ENCODE measurements at regions not wholly inside any gene's neighbourhood (a gene's known extent, or its start where the extent isn't known, plus 50 kb on each side); places are given as distances from the start of the nearest gene placed in this dataset.

GRCh38 chr12:91591639-91591987 is 409.0 kb upstream of the DCN start:
- no peaks in the 10 kb centered on the region for H3K4me1 ChIP-seq
- POLR2A ChIA-PET = no interaction called here
- H3K36me3 ChIP-seq (ENCODE audit: control insufficient read depth, insufficient read depth, low read length) = no peaks in the 10 kb centered on the region
- TF ChIP-seq, protein P1, sequence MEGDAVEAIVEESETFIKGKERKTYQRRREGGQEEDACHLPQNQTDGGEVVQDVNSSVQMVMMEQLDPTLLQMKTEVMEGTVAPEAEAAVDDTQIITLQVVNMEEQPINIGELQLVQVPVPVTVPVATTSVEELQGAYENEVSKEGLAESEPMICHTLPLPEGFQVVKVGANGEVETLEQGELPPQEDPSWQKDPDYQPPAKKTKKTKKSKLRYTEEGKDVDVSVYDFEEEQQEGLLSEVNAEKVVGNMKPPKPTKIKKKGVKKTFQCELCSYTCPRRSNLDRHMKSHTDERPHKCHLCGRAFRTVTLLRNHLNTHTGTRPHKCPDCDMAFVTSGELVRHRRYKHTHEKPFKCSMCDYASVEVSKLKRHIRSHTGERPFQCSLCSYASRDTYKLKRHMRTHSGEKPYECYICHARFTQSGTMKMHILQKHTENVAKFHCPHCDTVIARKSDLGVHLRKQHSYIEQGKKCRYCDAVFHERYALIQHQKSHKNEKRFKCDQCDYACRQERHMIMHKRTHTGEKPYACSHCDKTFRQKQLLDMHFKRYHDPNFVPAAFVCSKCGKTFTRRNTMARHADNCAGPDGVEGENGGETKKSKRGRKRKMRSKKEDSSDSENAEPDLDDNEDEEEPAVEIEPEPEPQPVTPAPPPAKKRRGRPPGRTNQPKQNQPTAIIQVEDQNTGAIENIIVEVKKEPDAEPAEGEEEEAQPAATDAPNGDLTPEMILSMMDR (IDR thresholded peaks at IDR 0.05; ENCODE audit: insufficient read depth in 1 of 2, low read depth in 1 of 2, low read length in 1 of 2, severe bottlenecking in 1 of 2, unreplicated experiment in 1 of 2) = no peak
- Mint-ChIP-seq H3K9me3 (ENCODE audit: unreplicated experiment) (no peaks in the 10 kb centered on the region), H3K36me3 (ENCODE audit: insufficient read depth, unreplicated experiment) (no peaks in the 10 kb centered on the region), H3K27ac (ENCODE audit: unreplicated experiment) (no peak overlapping the region), H3K27me3 (ENCODE audit: insufficient read depth, unreplicated experiment) (no peaks in the 10 kb centered on the region), H3K4me1 (ENCODE audit: low read depth, unreplicated experiment) (no peaks in the 10 kb centered on the region), H3K4me3 (ENCODE audit: unreplicated experiment) (no peak overlapping the region)
- no peak for DNase-seq
- intact Hi-C loops (cut with micrococcal nuclease; ENCODE audit: unreplicated experiment) = no loop called here
- no TSS peak for BruUV-seq (replicated peaks)
- CTCF ChIA-PET = no interaction called here
- H3K27me3 ChIP-seq (replicated peaks; ENCODE audit: control insufficient read depth, insufficient read depth, low read length) = no peaks in the 10 kb centered on the region
- H3K4me3 ChIP-seq (ENCODE audit: low read depth, low read length) = no peak overlapping the region
- no peaks in the 10 kb centered on the region for H3K9me3 ChIP-seq

DNA sequence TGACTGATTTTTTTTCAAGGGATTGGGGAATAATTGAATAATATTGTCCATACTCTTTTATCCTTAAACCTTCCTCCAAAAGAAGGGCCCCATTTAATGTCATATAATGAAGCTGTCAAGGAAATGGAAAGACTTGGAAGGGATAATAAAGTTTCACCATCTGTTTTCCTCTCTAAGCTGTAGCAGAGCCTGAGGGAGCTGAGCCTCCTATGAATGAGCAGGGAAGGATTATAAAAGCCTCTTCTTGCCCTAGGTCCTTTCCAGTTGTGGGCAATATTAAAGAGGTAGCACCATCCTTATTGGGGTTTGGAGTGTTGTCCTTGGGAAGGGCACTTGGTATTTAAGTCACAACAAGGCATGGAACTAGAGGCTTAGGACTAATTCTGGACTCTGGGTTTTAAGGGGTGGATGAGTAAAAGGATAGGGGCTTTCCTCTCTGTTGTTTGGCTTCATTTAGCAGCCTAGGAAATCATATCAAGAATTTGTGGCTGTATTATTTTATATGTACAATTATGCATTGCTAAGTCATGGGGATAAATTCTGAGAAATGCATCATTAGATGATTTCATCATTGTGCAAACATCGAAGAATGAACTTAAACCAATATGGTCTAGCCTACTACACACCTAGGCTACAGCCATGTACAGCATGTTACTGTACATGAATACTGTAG is 408.5 kb upstream of the DCN start:
- no TSS peak for BruUV-seq (replicated peaks)
- POLR2A ChIA-PET = no interaction called here
- Mint-ChIP-seq H3K9me3 (ENCODE audit: unreplicated experiment) (no peaks in the 10 kb centered on the region), H3K27me3 (ENCODE audit: insufficient read depth, unreplicated experiment) (no peaks in the 10 kb centered on the region), H3K36me3 (ENCODE audit: insufficient read depth, unreplicated experiment) (no peaks in the 10 kb centered on the region), H3K27ac (ENCODE audit: unreplicated experiment) (no peak overlapping the region), H3K4me1 (ENCODE audit: low read depth, unreplicated experiment) (no peaks in the 10 kb centered on the region), H3K4me3 (ENCODE audit: unreplicated experiment) (no peak overlapping the region)
- TF ChIP-seq, protein P1 (IDR thresholded peaks at IDR 0.05; ENCODE audit: insufficient read depth in 1 of 2, low read depth in 1 of 2, low read length in 1 of 2, severe bottlenecking in 1 of 2, unreplicated experiment in 1 of 2) = no peak
- H3K9me3 ChIP-seq = no peaks in the 10 kb centered on the region
- no peaks in the 10 kb centered on the region for H3K27me3 ChIP-seq (replicated peaks; ENCODE audit: control insufficient read depth, insufficient read depth, low read length)
- H3K4me3 ChIP-seq (ENCODE audit: low read depth, low read length) = no peak overlapping the region
- H3K4me1 ChIP-seq = no peaks in the 10 kb centered on the region
- intact Hi-C loops (cut with micrococcal nuclease; ENCODE audit: unreplicated experiment) = no loop called here
- H3K36me3 ChIP-seq (ENCODE audit: control insufficient read depth, insufficient read depth, low read length) = no peaks in the 10 kb centered on the region
- CTCF ChIA-PET = no interaction called here
- no peak for DNase-seq

DNA sequence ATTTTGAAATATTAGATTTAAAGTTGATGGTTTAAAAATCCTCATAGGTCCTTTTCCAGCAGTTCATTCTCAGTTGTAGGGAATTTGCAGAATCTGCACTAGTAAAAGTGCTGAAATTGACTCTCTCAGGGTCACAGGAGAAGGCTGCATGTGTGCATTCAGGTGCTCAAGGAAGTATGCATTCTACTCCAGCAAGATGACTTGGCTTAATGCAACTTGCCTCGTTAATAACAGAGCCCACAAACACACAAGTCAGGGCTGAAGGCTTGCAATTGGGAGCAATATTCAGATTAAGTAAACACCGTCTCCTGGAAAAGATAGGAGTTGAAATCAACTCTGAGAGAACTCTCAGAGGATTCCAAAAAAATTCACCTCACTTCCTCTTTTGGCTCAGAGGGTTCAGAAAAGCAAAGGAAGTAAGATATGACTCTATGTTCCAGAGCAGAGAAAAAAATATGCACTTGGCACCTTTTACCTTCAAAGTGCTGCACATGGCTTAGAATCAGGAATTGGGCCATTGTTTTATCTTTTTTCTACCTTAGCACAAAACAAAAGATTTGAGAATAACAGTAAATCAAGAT is 406.3 kb upstream of the DCN start:
- Mint-ChIP-seq H3K9me3 (ENCODE audit: unreplicated experiment) (no peaks in the 10 kb centered on the region), H3K27me3 (ENCODE audit: insufficient read depth, unreplicated experiment) (no peaks in the 10 kb centered on the region), H3K4me1 (ENCODE audit: low read depth, unreplicated experiment) (no peaks in the 10 kb centered on the region), H3K4me3 (ENCODE audit: unreplicated experiment) (no peak overlapping the region), H3K27ac (ENCODE audit: unreplicated experiment) (no peak overlapping the region), H3K36me3 (ENCODE audit: insufficient read depth, unreplicated experiment) (no peaks in the 10 kb centered on the region)
- no peaks in the 10 kb centered on the region for H3K4me1 ChIP-seq
- H3K36me3 ChIP-seq (ENCODE audit: control insufficient read depth, insufficient read depth, low read length) = no peaks in the 10 kb centered on the region
- intact Hi-C loops (cut with micrococcal nuclease; ENCODE audit: unreplicated experiment) = no loop called here
- H3K9me3 ChIP-seq = no peaks in the 10 kb centered on the region
- TF ChIP-seq, protein P1 (IDR thresholded peaks at IDR 0.05; ENCODE audit: insufficient read depth in 1 of 2, low read depth in 1 of 2, low read length in 1 of 2, severe bottlenecking in 1 of 2, unreplicated experiment in 1 of 2) = no peak
- POLR2A ChIA-PET = no interaction called here
- DNase-seq = no peak
- H3K4me3 ChIP-seq (ENCODE audit: low read depth, low read length) = no peak overlapping the region
- no peaks in the 10 kb centered on the region for H3K27me3 ChIP-seq (replicated peaks; ENCODE audit: control insufficient read depth, insufficient read depth, low read length)
- CTCF ChIA-PET = no interaction called here
- BruUV-seq (replicated peaks) = no TSS peak
